HL-60 (cell line): ENCODE measurements at regions not wholly inside any gene's neighbourhood (a gene's known extent, or its start where the extent isn't known, plus 50 kb on each side); places are given as distances from the start of the nearest gene placed in this dataset.

Source experiments
- SPI1 ChIP-seq: IDR thresholded peaks from 2 replicates; pipeline ENCODE4 v1.6.1; 2012; ENCODE audit warnings: low read depth, mild to moderate bottlenecking, borderline replicate concordance
- TF ChIP-seq, protein P1 (sequence below): IDR thresholded peaks from one replicate; pipeline ENCODE4 v1.5.1; 2011; ENCODE audit warnings: low read length, control low read depth, inconsistent platforms; ENCODE audit not compliant: insufficient read depth

- TF ChIP-seq, protein P1, sequence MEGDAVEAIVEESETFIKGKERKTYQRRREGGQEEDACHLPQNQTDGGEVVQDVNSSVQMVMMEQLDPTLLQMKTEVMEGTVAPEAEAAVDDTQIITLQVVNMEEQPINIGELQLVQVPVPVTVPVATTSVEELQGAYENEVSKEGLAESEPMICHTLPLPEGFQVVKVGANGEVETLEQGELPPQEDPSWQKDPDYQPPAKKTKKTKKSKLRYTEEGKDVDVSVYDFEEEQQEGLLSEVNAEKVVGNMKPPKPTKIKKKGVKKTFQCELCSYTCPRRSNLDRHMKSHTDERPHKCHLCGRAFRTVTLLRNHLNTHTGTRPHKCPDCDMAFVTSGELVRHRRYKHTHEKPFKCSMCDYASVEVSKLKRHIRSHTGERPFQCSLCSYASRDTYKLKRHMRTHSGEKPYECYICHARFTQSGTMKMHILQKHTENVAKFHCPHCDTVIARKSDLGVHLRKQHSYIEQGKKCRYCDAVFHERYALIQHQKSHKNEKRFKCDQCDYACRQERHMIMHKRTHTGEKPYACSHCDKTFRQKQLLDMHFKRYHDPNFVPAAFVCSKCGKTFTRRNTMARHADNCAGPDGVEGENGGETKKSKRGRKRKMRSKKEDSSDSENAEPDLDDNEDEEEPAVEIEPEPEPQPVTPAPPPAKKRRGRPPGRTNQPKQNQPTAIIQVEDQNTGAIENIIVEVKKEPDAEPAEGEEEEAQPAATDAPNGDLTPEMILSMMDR: no peak
- TF ChIP-seq SPI1: no peak
Measured at GRCh38 chr12:89844539-89844938, 135.9 kb upstream of the ATP2B1 start.
